Endothelial cell (in vitro differentiated cells): ENCODE measurements at regions not wholly inside any gene's neighbourhood (a gene's known extent, or its start where the extent isn't known, plus 50 kb on each side); places are given as distances from the start of the nearest gene placed in this dataset.

Experiments
- DNase-seq: peaks from one replicate; pipeline ENCODE4 v3.0.0; 2021; ENCODE audit warnings: low spot score
- H3K27ac Mint-ChIP-seq: one replicate; pipeline ENCODE4 v1.8.0; 2021; ENCODE audit warnings: mixed read lengths, inconsistent platforms; ENCODE audit not compliant: unreplicated experiment
- H3K27me3 Mint-ChIP-seq: one replicate; pipeline ENCODE4 v1.8.0; 2021; ENCODE audit warnings: mild to moderate bottlenecking, moderate library complexity, mixed read lengths, inconsistent platforms; ENCODE audit not compliant: unreplicated experiment
- H3K36me3 Mint-ChIP-seq: one replicate; pipeline ENCODE4 v1.8.0; 2021; ENCODE audit warnings: mild to moderate bottlenecking, low read depth, mixed read lengths, inconsistent platforms; ENCODE audit not compliant: unreplicated experiment
- H3K4me1 Mint-ChIP-seq: one replicate; pipeline ENCODE4 v1.8.0; 2021; ENCODE audit warnings: mild to moderate bottlenecking, mixed read lengths, inconsistent platforms; ENCODE audit not compliant: unreplicated experiment
- H3K4me3 Mint-ChIP-seq: one replicate; pipeline ENCODE4 v1.8.0; 2021; ENCODE audit warnings: mild to moderate bottlenecking, mixed read lengths, inconsistent platforms; ENCODE audit not compliant: unreplicated experiment
- H3K9me3 Mint-ChIP-seq: one replicate; pipeline ENCODE4 v1.8.0; 2021; ENCODE audit warnings: mixed read lengths, inconsistent platforms; ENCODE audit not compliant: unreplicated experiment
- CTCF ChIP-seq: fragments of 200-600 bp; sonication (generic); IDR thresholded peaks from one replicate; pipeline ENCODE4 v1.5.0; 2021; ENCODE audit warnings: antibody characterized with exemption; ENCODE audit not compliant: unreplicated experiment

GRCh38 chr4:30362436-30362835 lies 357.7 kb upstream of the PCDH7 start:
- H3K4me3 Mint-ChIP-seq: no peak overlapping the region
- H3K27ac Mint-ChIP-seq: no peak overlapping the region
- no peaks in the 10 kb centered on the region for H3K36me3 Mint-ChIP-seq
- peaks cover 2% of the 10 kb centered on the region for H3K27me3 Mint-ChIP-seq
- TF ChIP-seq CTCF: no peak
- DNase-seq: no peak
- no peaks in the 10 kb centered on the region for H3K4me1 Mint-ChIP-seq
- H3K9me3 Mint-ChIP-seq: no peaks in the 10 kb centered on the region

- H3K4me1 Mint-ChIP-seq: no peaks in the 10 kb centered on the region
- no peak for TF ChIP-seq CTCF
- no peak for DNase-seq
- H3K36me3 Mint-ChIP-seq: peaks cover 4% of the 10 kb centered on the region
- no peaks in the 10 kb centered on the region for H3K9me3 Mint-ChIP-seq
- no peak overlapping the region for H3K4me3 Mint-ChIP-seq
- no peak overlapping the region for H3K27ac Mint-ChIP-seq
- H3K27me3 Mint-ChIP-seq: no peaks in the 10 kb centered on the region
Measured at GRCh38 chr4:30370105-30370504, 350.1 kb upstream of the PCDH7 start.

- Mint-ChIP-seq H3K27me3 (no peaks in the 10 kb centered on the region), H3K27ac (no peak overlapping the region), H3K36me3 (no peaks in the 10 kb centered on the region), H3K9me3 (no peaks in the 10 kb centered on the region), H3K4me1 (peaks cover 9% of the 10 kb centered on the region), H3K4me3 (no peak overlapping the region)
- DNase-seq: peak; percentile 54
- TF ChIP-seq CTCF: peak; percentile 88
Measured at GRCh38 chr4:30380404-30380998, 339.7 kb upstream of the PCDH7 start.

GRCh38 chr4:30385650-30386049 lies 334.5 kb upstream of the PCDH7 start:
- no peak for DNase-seq
- no peak overlapping the region for H3K4me3 Mint-ChIP-seq
- TF ChIP-seq CTCF: no peak
- H3K9me3 Mint-ChIP-seq: no peaks in the 10 kb centered on the region
- no peaks in the 10 kb centered on the region for H3K36me3 Mint-ChIP-seq
- H3K4me1 Mint-ChIP-seq: peaks cover 11% of the 10 kb centered on the region
- no peaks in the 10 kb centered on the region for H3K27me3 Mint-ChIP-seq
- H3K27ac Mint-ChIP-seq: peak overlapping the region; percentile 1

GRCh38 chr4:30386266-30386895 lies 333.8 kb upstream of the PCDH7 start:
- peaks cover 11% of the 10 kb centered on the region for H3K4me1 Mint-ChIP-seq
- H3K27ac Mint-ChIP-seq: no peak overlapping the region
- H3K9me3 Mint-ChIP-seq: no peaks in the 10 kb centered on the region
- no peaks in the 10 kb centered on the region for H3K36me3 Mint-ChIP-seq
- no peak for DNase-seq
- no peaks in the 10 kb centered on the region for H3K27me3 Mint-ChIP-seq
- H3K4me3 Mint-ChIP-seq: no peak overlapping the region
- no peak for TF ChIP-seq CTCF
